ENCODE measurements at regions not wholly inside any gene's neighbourhood (a gene's known extent, or its start where the extent isn't known, plus 50 kb on each side); places are given as distances from the start of the nearest gene placed in this dataset.

- WGBS (ENCODE audit: missing lambda C conversion rate), result 76% methylated on average over 8 of the region's 8 CpGs
- Histone ChIP-seq H3K4me1 (peaks cover 31% of the 10 kb centered on the region), H3K4me3 (no peak overlapping the region), H3K27ac (peak overlapping the region in 1 of 2 experiments; percentile 77; a peak in 2 of 6 replicates), H3K4me2 (no peak overlapping the region), H3K9me3 (no peaks in the 10 kb centered on the region)
- ATAC-seq, result no peak
- POLR2A ChIA-PET, result no interaction called here
- no peak for FAIRE-seq
- CTCF ChIA-PET, result interaction anchor here (0.5 kb wide), 1 partner anchor 241 kb away, joined by 3 read pairs; no protein-coding TSS in a partner anchor
- TF ChIP-seq EP300 (IDR thresholded peaks at IDR 0.05) (no peak), EHMT2 (IDR thresholded peaks at IDR 0.05; ENCODE audit: low read depth) (no peak), CBX8 (IDR thresholded peaks at IDR 0.05) (no peak), JUN (IDR thresholded peaks at IDR 0.05) (no peak), HDAC2 (IDR thresholded peaks at IDR 0.05) (no peak), ZNF302 (CRISPR knock-in tag; IDR thresholded peaks at IDR 0.05) (no peak), GATA3 (IDR thresholded peaks at IDR 0.05; ENCODE audit: borderline replicate concordance) (no peak), MYC (IDR thresholded peaks at IDR 0.05; ENCODE audit: borderline replicate concordance, low read length) (no peak), POLR2A (IDR thresholded peaks at IDR 0.05; ENCODE audit: low read length) (no peak), ZFP36 (IDR thresholded peaks at IDR 0.05; ENCODE audit: borderline replicate concordance, partially characterized antibody) (no peak), PHF8 (IDR thresholded peaks at IDR 0.05; ENCODE audit: borderline replicate concordance, low read depth) (no peak), POLR2AphosphoS2 (conservative IDR thresholded peaks at IDR 0.05; ENCODE audit: low read length) (no peak), FOSL2 (IDR thresholded peaks at IDR 0.05) (no peak), FOSL2 (CRISPR knock-in tag; IDR thresholded peaks at IDR 0.05) (no peak), FOXS1 (CRISPR knock-in tag; IDR thresholded peaks at IDR 0.05) (no peak), HOXA7 (CRISPR knock-in tag; IDR thresholded peaks at IDR 0.05) (no peak), NR3C1 (IDR thresholded peaks at IDR 0.05) (no peak)
- no peak for DNase-seq (ENCODE audit: low read depth in 1 of 2, low spot score in 1 of 2)
These were observed 234.1 kb downstream of the SOX4 start for GRCh38 chr6:21827425-21828202.

DNA sequence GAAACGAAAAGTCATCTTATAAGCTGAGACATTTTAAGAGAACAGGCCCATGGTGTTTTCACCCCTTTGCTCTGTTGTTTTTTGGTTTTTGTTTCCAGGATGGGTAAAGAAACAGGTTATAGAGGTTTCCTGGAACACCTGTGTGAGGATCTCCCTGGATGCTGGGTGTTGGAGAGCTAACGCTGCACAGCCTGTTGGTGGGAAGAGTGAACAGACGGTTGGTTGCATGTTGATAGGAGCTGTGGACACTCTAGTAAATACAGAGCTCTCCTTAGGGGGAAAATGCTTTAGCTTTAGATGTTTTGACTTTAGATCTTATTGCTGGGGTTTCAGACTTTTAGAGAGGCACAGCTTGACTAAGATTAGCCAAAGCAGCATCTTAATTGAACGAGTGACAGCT is 235.2 kb downstream of the SOX4 start:
- Histone ChIP-seq H3K9me3 (no peaks in the 10 kb centered on the region), H3K4me3 (no peak overlapping the region), H3K27ac (no peak overlapping the region; a peak in 1 of 6 replicates), H3K4me1 (peaks cover 29% of the 10 kb centered on the region), H3K4me2 (no peak overlapping the region)
- ChIA-PET POLR2A (no interaction called here), CTCF (no interaction called here)
- 0 out of 6 replicates have a peak, but pooled peaks of 1 of the 2 experiments have one; percentile 24 for ATAC-seq
- FAIRE-seq, result no peak
- TF ChIP-seq HDAC2 (IDR thresholded peaks at IDR 0.05) (no peak), PHF8 (IDR thresholded peaks at IDR 0.05; ENCODE audit: borderline replicate concordance, low read depth) (no peak), TFCP2L1 (CRISPR knock-in tag; IDR thresholded peaks at IDR 0.05) (no peak), FOSB (CRISPR knock-in tag; IDR thresholded peaks at IDR 0.05) (no peak), HOXB13 (CRISPR knock-in tag; IDR thresholded peaks at IDR 0.05; ENCODE audit: low read depth) (no peak), CEBPB (IDR thresholded peaks at IDR 0.05) (no peak), CHD2 (IDR thresholded peaks at IDR 0.05; ENCODE audit: low read length, partially characterized antibody) (no peak), NR3C1 (IDR thresholded peaks at IDR 0.05) (no peak), RARB (CRISPR knock-in tag; IDR thresholded peaks at IDR 0.05) (no peak), ELK1 (IDR thresholded peaks at IDR 0.05; ENCODE audit: low read depth, low read length) (no peak)
- TF ChIP-seq, protein P1, sequence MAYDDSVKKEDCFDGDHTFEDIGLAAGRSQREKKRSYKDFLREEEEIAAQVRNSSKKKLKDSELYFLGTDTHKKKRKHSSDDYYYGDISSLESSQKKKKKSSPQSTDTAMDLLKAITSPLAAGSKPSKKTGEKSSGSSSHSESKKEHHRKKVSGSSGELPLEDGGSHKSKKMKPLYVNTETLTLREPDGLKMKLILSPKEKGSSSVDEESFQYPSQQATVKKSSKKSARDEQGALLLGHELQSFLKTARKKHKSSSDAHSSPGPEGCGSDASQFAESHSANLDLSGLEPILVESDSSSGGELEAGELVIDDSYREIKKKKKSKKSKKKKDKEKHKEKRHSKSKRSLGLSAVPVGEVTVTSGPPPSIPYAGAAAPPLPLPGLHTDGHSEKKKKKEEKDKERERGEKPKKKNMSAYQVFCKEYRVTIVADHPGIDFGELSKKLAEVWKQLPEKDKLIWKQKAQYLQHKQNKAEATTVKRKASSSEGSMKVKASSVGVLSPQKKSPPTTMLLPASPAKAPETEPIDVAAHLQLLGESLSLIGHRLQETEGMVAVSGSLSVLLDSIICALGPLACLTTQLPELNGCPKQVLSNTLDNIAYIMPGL (CRISPR knock-in tag; IDR thresholded peaks at IDR 0.05; ENCODE audit: borderline replicate concordance), result no peak
- DNase-seq (ENCODE audit: low read depth in 1 of 2, low spot score in 1 of 2), result no peak
- 80% methylated on average over 4 of the region's 4 CpGs for WGBS (ENCODE audit: missing lambda C conversion rate)

Measured in A549 (cell line).